Adrenal gland (tissue), 9 donors: ENCODE measurements at regions not wholly inside any gene's neighbourhood (a gene's known extent, or its start where the extent isn't known, plus 50 kb on each side); places are given as distances from the start of the nearest gene placed in this dataset.

Experiments
- DNase-seq, 7 donors: peaks; one replicate each; pipeline ENCODE4 v3.0.0-alpha.2; 2019 to 2020
- H3K27ac ChIP-seq, 5 donors: fragments of 200-600 bp; sonication (generic) in 4 of 5; 1 replicate in 3 of 5; 2 replicates in 2 of 5; pipeline versions ENCODE4 v1.5.1 to v1.8.0; 2016 to 2020; ENCODE audit warnings: mild to moderate bottlenecking in 1 of 5
- H3K27me3 ChIP-seq: fragments of 200-600 bp; 2 replicates; pipeline ENCODE4 v1.8.0; 2021
- H3K36me3 ChIP-seq, 2 donors: fragments of 200-600 bp; replicated peaks in 1 of 2; 1 replicate in 1 of 2; 2 replicates in 1 of 2; pipeline versions ENCODE4 v1.5.1 to v1.8.0; 2018 to 2022
- H3K4me1 ChIP-seq, 2 donors: fragments of 200-600 bp; replicated peaks in 1 of 2; 1 replicate in 1 of 2; 2 replicates in 1 of 2; pipeline versions ENCODE4 v1.5.1 to v1.8.0; 2018 to 2021
- H3K4me3 ChIP-seq, 4 donors: fragments of 200-600 bp; sonication (generic) in 3 of 4; one replicate each; pipeline ENCODE4 v1.5.1; 2016 to 2018
- H3K9me3 ChIP-seq, 3 donors: fragments of 200-600 bp; sonication (generic) in 1 of 3; replicated peaks in 1 of 3; 1 replicate in 2 of 3; 2 replicates in 1 of 3; pipeline versions ENCODE4 v1.5.1 to v1.8.0; 2016 to 2021
- CTCF ChIP-seq, 6 experiments: fragments of 450-650 bp in 4 of 6; fragments of 200-600 bp in 2 of 6; sonication (generic) in 1 of 6; IDR thresholded peaks; 1 replicate in 5 of 6; 2 replicates in 1 of 6; pipeline versions ENCODE4 v1.5.1 to v1.8.0; 2016 to 2021; ENCODE audit warnings: antibody characterized with exemption in 6 of 6, mild to moderate bottlenecking in 2 of 6, moderate library complexity in 1 of 6
- POLR2A ChIP-seq, 2 donors: fragments of 450-650 bp; IDR thresholded peaks; one replicate each; pipeline ENCODE4 v1.6.1; 2017; ENCODE audit warnings: antibody characterized with exemption in 2 of 2, mild to moderate bottlenecking in 2 of 2, moderate library complexity in 1 of 2
- WGBS, 4 donors: extraction: QIAGEN DNeasy Blood & Tissue Kit in 2 of 4; methylation state at CpG; one replicate each; pipeline versions ENCODE4 v1.1.5 to v1.1.7; 2013 to 2017; 5-methylcytosine and 5-hydroxymethylcytosine counted together
- intact Hi-C, 2 donors: fragments of 100-400 bp; cut with DNase I; formaldehyde crosslinking; loops; one replicate each; pipeline versions ENCODE4 v1.14.1 to v1.15.0; 2022 to 2023
- donor health status: healthy with polysubstance abuse.
- donor health status: Bipolar disorder and iron deficiency.
- donor health status: DM: yes; HTN: yes; CAD: no.
- donor health status: DM: no; HTN: no; CAD: no.
- donor health status: DM: no; HTN: no; CAD: no.

GRCh38 chr5:87912419-87912818, 356.2 kb downstream of the TMEM161B start:
- TF ChIP-seq POLR2A (IDR thresholded peaks at IDR 0.05): no peak
- no peak for TF ChIP-seq CTCF (IDR thresholded peaks at IDR 0.05)
- DNase-seq: no peak
- H3K4me3 ChIP-seq: no peak overlapping the region
- no peak overlapping the region for H3K27ac ChIP-seq
- no peaks in the 10 kb centered on the region for H3K4me1 ChIP-seq
- 67 to 93% (median 92%) methylated on average over 1 of the region's 1 CpG for WGBS, 4 donors
- H3K9me3 ChIP-seq: peaks cover 0 to 6% (median 0%) of the 10 kb centered on the region in 3 donors
- H3K27me3 ChIP-seq: no peaks in the 10 kb centered on the region
- intact Hi-C loops: no loop called here
- no peaks in the 10 kb centered on the region for H3K36me3 ChIP-seq

DNA sequence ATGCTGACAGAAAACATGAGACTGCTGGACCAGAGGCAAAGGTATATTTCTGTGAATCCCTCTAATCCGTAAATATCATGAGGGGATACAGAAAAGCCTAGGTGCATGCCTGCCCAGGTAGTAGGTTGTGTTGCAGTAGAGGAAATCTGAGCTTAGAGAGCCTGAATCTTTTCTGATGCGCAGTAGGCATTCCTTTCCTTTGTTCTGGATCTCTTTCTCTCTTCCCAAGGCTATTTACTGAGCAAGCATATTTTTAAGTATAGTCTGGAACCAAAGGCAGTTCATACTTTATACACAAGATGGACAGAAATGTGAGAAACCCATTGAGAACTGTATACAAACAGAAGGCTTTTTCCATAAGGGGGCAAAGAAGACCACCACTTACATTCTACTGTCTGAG, 359.3 kb downstream of the TMEM161B start:
- TF ChIP-seq POLR2A (IDR thresholded peaks at IDR 0.05) (no peak), CTCF (IDR thresholded peaks at IDR 0.05) (no peak)
- H3K36me3 ChIP-seq: no peaks in the 10 kb centered on the region
- peaks cover 0 to 6% (median 0%) of the 10 kb centered on the region in 3 donors for H3K9me3 ChIP-seq
- H3K27me3 ChIP-seq: no peaks in the 10 kb centered on the region
- no peak for DNase-seq
- WGBS, 4 donors: 67 to 74% (median 71%) methylated on average over 2 of the region's 2 CpGs
- intact Hi-C loops: no loop called here
- H3K4me1 ChIP-seq: no peaks in the 10 kb centered on the region
- no peak overlapping the region for H3K4me3 ChIP-seq
- H3K27ac ChIP-seq: no peak overlapping the region

- Histone ChIP-seq H3K36me3 (no peaks in the 10 kb centered on the region), H3K27ac (no peak overlapping the region), H3K9me3 (peaks cover 0 to 6% (median 0%) of the 10 kb centered on the region in 3 donors), H3K4me3 (no peak overlapping the region), H3K4me1 (no peaks in the 10 kb centered on the region), H3K27me3 (no peaks in the 10 kb centered on the region)
- TF ChIP-seq CTCF (IDR thresholded peaks at IDR 0.05): no peak
- TF ChIP-seq POLR2A (IDR thresholded peaks at IDR 0.05): no peak
- no peak for DNase-seq
- intact Hi-C loops: no loop called here
These were observed 361.7 kb downstream of the TMEM161B start for GRCh38 chr5:87906962-87907361.

GRCh38 chr5:87900419-87900818, 368.2 kb downstream of the TMEM161B start:
- Histone ChIP-seq H3K36me3 (no peaks in the 10 kb centered on the region), H3K4me1 (no peaks in the 10 kb centered on the region), H3K9me3 (no peaks in the 10 kb centered on the region), H3K27ac (no peak overlapping the region), H3K4me3 (no peak overlapping the region), H3K27me3 (no peaks in the 10 kb centered on the region)
- TF ChIP-seq CTCF (IDR thresholded peaks at IDR 0.05): no peak
- no peak for TF ChIP-seq POLR2A (IDR thresholded peaks at IDR 0.05)
- no peak for DNase-seq
- intact Hi-C loops: no loop called here
- WGBS, 4 donors: 60 to 65% (median 62%) methylated on average over 2 of the region's 2 CpGs
